ENCODE measurements at regions not wholly inside any gene's neighbourhood (a gene's known extent, or its start where the extent isn't known, plus 50 kb on each side); places are given as distances from the start of the nearest gene placed in this dataset.

GRCh38 chr9:113805486-113806132 is 70.5 kb upstream of the ZNF618 start:
- no peak for TF ChIP-seq CTCF (IDR thresholded peaks at IDR 0.05)
- TF ChIP-seq POLR2A (IDR thresholded peaks at IDR 0.05) = no peak
